HG03442 (cell line): ENCODE measurements at regions not wholly inside any gene's neighbourhood (a gene's known extent, or its start where the extent isn't known, plus 50 kb on each side); places are given as distances from the start of the nearest gene placed in this dataset.

Source experiments
- ATAC-seq: cut with Tn5 transposase; IDR thresholded peaks from one replicate; pipeline ENCODE4 v1.9.1; 2021; ENCODE audit warnings: mild to moderate bottlenecking, moderate library complexity; ENCODE audit not compliant: unreplicated experiment

GRCh38 chr14:100955201-100955600, 51.7 kb upstream of the RTL1 start:
- no peak for ATAC-seq

- no peak for ATAC-seq
These were observed 59.0 kb upstream of the RTL1 start for GRCh38 chr14:100962494-100962893.

- ATAC-seq = no peak
These were observed 61.8 kb upstream of the RTL1 start for GRCh38 chr14:100965296-100965695.

- ATAC-seq = no peak
These were observed 63.7 kb upstream of the RTL1 start for GRCh38 chr14:100967178-100967577.

- no peak for ATAC-seq
These were observed 64.4 kb upstream of the RTL1 start for GRCh38 chr14:100967930-100968329.

GRCh38 chr14:100972118-100972897, 68.8 kb upstream of the RTL1 start:
- ATAC-seq = no peak

- no peak for ATAC-seq
These were observed 72.1 kb upstream of the RTL1 start for GRCh38 chr14:100975671-100976070.

- ATAC-seq = no peak
These were observed 75.6 kb upstream of the RTL1 start for GRCh38 chr14:100979079-100979478.

GRCh38 chr14:100979780-100980179, 76.3 kb upstream of the RTL1 start:
- ATAC-seq = no peak

- no peak for ATAC-seq
These were observed 77.3 kb upstream of the RTL1 start for GRCh38 chr14:100980823-100981222.

GRCh38 chr14:100981809-100982208, 78.3 kb upstream of the RTL1 start:
- no peak for ATAC-seq

GRCh38 chr14:100982353-100982752, 78.8 kb upstream of the RTL1 start:
- ATAC-seq = no peak

- ATAC-seq = no peak
These were observed 79.2 kb upstream of the RTL1 start for GRCh38 chr14:100982762-100983161.

GRCh38 chr14:100983710-100984109, 80.2 kb upstream of the RTL1 start:
- no peak for ATAC-seq

GRCh38 chr14:100988011-100988410, 84.5 kb upstream of the RTL1 start:
- no peak for ATAC-seq

- no peak for ATAC-seq
These were observed 84.9 kb upstream of the RTL1 start for GRCh38 chr14:100988411-100988900.

GRCh38 chr14:100988956-100989355, 85.4 kb upstream of the RTL1 start:
- no peak for ATAC-seq

- ATAC-seq = no peak
These were observed 86.4 kb upstream of the RTL1 start for GRCh38 chr14:100989924-100990323.

- ATAC-seq = no peak
These were observed 90.6 kb upstream of the RTL1 start for GRCh38 chr14:100994082-100994481.

GRCh38 chr14:100994756-100995330, 91.3 kb upstream of the RTL1 start:
- no peak for ATAC-seq

GRCh38 chr14:101000711-101001250, 97.3 kb upstream of the RTL1 start:
- ATAC-seq = no peak
